ENCODE measurements at regions not wholly inside any gene's neighbourhood (a gene's known extent, or its start where the extent isn't known, plus 50 kb on each side); places are given as distances from the start of the nearest gene placed in this dataset.

- no peak for DNase-seq
Observed at GRCh38 chr13:31442571-31442970, 242.8 kb downstream of the B3GLCT start.

- no peak for DNase-seq
Observed at GRCh38 chr13:31444266-31444856, 244.6 kb downstream of the B3GLCT start.

DNA sequence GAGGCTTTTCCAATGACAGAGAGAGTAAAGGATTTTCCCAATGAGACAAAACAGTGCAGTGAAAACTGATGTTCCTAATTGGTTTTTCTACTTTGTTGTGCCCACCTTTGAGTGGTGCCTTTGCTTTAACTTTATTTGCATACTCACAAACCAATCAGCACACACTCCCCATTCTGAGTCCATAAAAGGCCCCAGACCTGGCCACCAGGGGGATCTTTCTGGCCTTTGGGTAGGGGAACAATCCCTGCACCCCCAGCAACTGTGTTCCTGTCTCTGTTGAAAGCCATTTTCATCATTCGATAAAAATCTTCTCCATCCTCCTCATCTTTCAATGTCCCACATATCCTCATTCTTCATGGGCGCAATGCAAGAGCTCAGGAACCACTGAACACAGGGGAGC, 252.8 kb downstream of the B3GLCT start:
- no peak for DNase-seq

DNA sequence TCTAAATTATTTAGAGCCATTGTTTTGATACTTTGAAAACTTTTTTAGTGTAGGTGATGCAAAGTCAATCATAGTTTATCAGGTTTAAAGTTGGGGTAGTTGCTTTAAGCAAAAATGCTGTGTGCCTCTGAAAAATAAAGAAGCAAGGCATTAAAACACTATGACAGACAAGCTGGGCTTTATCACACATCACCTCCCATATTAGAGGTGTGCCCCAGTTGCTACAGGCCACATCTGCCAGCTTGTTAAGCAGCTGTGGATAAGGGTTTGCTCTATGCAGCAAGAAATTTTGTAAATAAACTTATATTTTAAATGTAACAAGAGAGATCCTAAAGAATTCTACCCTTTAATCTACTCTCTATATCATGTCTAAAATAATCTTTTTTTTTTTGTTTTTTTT, 255.8 kb downstream of the B3GLCT start:
- no peak for DNase-seq

DNA sequence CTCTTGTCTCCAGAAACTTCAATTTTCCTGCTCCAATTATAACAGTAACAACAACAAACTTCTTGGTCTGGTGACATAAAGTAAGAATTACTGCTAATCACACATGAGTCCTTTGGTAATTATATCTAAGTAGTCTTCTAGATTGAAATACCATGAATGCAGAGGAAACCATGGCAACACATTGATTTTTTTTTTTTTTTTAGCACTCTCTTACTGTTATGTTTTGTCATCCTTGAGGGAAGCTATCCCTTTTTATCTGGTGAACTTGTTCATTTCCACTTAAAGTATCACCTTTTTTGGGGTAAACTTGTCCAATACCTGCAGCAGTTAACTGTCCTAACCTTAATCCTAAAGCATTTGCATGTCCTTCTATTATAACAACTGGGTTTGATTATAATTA, 256.3 kb downstream of the B3GLCT start:
- DNase-seq = no peak

- no peak for DNase-seq
Observed at GRCh38 chr13:31460061-31460460, 260.3 kb downstream of the B3GLCT start.

- DNase-seq = no peak
Observed at GRCh38 chr13:31461923-31462322, 262.1 kb downstream of the B3GLCT start.

DNA sequence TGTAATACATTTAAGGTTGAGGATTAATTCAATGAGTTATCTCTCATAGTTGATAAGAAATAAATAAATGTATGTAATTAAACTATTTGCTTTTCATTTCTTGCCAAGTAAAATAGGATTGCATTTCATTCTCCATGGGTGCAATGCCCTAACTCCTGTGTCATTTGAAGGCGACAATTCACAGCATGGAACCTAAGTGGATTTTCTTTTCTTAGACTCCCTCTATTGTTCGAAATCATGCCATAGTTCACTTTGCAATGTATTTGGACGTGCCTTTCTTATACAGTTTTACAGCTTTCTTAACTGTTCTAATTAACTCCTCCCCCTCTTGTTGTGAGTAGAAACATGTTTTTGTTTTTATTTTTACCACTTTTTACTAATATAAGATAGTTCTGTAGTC, 263.0 kb downstream of the B3GLCT start:
- DNase-seq = no peak

- no peak for DNase-seq
Observed at GRCh38 chr13:31468114-31468902, 268.5 kb downstream of the B3GLCT start.

GRCh38 chr13:31469377-31469776, 269.6 kb downstream of the B3GLCT start:
- no peak for DNase-seq

DNA sequence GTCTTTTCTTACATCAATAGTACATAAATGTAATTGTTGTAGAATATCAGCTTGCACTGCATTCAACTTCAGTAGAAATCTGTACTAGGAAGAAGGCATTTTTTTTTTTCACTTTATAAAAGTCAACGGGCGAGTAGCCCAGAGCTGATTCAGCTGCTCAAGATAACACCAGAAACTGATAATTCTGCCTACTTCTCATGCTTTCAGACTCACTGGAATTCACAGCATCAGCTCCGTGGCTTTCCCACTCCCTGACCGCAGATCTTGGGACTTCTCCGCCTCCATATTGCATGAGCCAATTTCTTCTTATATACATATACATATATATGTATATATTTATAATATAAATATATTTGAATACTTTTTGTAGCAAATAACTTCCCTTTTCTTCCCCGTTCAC, 263.1 kb upstream of the RXFP2 start:
- no peak for DNase-seq

GRCh38 chr13:31476753-31477152, 262.6 kb upstream of the RXFP2 start:
- no peak for DNase-seq

DNA sequence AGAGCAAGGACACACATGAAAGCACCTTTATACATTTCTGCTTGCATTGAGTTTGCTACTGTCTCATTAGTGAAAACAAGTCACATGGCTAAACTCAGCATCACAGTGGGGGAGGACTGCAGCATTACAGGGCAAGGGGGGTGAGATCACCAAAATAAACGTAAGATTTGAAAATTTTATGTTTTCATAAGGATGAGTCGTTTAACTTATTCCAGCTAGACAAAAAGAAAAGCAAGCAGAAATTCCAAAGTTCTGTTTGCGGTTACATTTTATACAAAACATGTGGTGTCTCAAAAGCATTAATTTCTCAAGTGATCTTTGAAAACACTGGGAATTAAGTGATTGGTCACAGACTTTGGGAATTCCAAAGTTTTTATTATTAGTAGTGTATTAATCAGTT, 261.4 kb upstream of the RXFP2 start:
- DNase-seq = no peak

GRCh38 chr13:31485183-31485582, 254.1 kb upstream of the RXFP2 start:
- no peak for DNase-seq

DNA sequence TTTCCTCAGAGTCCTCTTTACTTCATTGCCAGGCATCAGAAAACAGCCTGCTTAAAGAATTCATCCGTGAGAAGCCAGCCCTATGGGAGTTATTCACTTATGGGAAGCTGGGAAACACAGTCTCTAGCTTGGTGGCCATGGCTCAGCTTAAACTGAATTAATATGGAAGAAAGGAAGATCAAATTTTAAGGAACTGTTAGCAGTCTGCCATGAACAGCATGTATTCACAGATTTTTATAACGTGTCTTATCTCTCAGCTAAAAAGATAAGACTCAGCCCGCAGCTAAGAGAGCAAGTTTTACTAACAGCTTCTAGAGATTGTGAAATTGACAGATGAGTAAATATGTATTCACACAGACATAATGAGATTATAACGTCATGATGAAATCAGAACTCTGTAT, 253.7 kb upstream of the RXFP2 start:
- DNase-seq = no peak

DNA sequence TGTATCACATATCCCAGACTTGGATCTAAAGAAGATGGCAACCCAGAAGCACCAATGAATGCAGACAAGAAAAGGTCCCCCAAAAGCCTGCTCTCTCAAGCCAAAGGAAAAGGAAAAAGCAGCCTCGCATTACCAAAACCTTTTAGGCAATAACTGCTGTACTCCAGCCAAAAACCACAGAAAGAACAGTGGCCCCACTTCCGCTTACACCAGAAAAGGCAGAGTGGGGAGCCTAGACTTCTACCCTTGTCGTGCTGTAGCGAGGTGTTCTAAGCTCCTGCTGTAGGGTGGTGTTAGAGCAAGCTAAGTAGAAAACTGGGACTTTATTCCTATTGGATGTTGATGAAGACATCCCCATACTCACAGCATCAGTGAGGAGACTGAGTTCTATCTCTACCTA, 244.0 kb upstream of the RXFP2 start:
- no peak for DNase-seq

GRCh38 chr13:31499274-31499673, 240.1 kb upstream of the RXFP2 start:
- no peak for DNase-seq

GRCh38 chr13:31503626-31504025, 235.7 kb upstream of the RXFP2 start:
- no peak for DNase-seq

DNA sequence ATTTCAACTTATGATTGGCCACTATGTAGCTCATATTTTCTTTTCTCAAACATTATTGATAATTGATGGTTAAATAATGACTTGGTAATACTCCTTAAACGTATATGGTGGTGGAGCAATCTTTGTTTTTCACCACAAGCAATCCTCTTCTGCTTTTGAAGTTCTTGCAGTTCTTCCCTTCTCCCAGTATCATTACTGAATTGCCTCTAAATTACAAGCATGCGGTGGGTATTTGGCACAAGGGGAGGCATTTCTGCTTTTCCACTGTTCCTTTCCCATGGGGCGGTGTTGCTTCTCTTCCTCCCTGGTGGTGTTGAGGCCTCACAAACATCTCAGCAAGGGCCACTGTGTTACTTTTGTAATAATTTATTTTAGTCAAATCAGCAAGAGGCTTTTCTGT, 234.4 kb upstream of the RXFP2 start:
- no peak for DNase-seq

- no peak for DNase-seq
Observed at GRCh38 chr13:31512331-31512730, 227.0 kb upstream of the RXFP2 start.

- DNase-seq = no peak
Observed at GRCh38 chr13:31514932-31515331, 224.4 kb upstream of the RXFP2 start.

DNA sequence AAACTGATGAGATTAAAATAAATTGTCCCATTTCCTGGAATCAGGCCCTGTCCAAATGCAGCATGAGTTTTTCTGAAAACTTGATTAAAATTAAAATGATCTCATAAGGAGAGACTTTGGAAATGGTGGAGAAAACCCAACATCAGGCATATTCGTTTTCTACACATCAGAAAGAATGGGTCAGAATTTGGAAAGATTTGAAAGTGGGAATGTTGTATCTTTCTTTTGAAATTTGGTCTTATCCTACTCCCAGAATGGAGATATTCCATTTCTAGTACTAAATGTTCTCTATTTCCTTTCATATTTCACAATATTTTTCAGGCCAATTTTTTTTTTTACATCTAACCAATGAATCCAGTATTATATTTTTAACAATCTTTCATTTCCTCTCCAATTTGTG, 223.9 kb upstream of the RXFP2 start:
- no peak for DNase-seq

GRCh38 chr13:31517599-31517998, 221.7 kb upstream of the RXFP2 start:
- no peak for DNase-seq

DNA sequence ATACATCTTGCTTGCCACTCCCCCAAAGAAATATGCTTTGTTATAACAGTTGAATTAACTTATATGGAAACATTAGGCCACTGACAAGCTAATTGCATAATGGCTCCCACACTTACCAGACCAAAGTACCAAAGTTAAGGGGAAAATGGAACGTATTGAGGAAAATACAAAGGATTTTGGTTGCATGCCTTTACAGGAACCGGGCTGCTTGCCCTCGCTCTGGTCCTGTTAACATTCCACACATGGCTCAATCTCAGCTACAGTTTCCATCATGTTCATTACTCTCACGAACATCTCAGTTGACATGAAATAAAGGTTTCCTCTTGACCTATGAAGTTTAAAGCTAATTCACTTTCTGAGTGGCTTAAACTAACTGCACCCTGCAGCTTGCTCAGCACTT, 220.7 kb upstream of the RXFP2 start:
- DNase-seq = no peak

DNA sequence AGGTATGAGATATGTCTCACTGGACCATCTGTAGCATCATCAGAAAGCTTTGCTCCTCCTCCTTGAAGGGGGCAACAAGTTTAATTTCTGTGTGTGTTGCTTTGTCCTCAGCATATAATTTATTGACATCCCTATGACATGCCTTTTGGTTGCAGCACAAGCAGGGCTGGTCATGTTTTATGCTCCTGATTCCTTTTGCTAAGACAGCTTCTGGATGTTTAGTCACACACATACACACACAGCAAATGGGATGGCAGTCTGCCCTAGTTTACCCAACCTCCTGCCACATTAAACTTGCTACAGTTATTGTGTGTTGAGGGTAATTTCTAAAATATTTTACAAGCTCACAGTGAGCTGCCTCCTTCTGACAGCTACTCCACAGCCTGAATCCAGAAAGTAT, 217.9 kb upstream of the RXFP2 start:
- DNase-seq = no peak

Measured in CD4-positive, alpha-beta T cell treated with Interleukin-17A for 4 hours (primary cell).